ENCODE measurements at regions not wholly inside any gene's neighbourhood (a gene's known extent, or its start where the extent isn't known, plus 50 kb on each side); places are given as distances from the start of the nearest gene placed in this dataset.
A peak's percentile ranks its signal among the peaks of the same experiment; 100 is the strongest.

DNA sequence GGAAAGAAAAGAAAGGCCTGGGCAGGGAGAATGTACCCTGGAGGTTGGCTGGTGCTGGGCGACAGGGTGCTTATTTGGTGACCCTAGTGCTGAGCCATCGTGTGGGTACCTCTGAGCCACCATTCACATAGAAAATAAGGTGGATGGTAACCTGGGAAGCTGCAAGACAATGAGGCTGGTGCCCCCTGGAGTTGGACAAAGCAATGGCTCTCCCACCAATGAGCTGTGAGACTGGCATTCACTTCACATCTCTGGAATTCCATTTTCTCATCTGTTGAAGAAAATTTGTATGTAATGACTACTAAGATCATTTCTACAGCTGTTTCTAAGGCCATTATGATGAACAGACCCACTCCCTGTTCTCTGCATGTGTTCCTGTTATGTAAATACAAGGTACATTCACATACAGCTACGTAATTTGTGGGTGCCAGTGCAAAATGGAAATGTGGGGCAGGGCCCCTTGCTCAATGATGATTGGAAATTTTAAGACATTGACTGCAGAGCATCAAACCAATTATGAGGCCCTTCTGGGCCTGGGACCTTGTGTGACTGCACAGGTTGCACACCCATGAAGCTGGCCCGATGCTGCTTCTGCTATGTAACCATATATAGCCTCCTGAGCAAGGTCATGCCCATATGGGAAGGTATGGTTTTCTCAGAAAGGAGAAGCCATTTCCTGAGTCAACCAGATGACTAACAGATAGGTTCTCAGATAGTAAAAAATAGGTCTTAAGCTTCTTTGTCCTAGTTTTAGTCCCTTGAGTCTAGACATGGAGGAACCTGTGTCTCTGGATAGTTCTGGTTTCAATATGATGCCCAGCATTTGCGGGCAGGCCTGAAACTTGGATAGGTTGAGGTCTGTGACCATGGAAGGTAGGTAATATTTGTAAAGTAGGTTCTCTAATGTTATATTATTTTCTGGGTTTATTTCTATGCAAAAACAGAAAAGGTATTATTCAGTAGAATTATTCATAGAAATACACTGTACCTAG is 63.4 kb upstream of the IGF1 start:
- TF ChIP-seq, protein P1, sequence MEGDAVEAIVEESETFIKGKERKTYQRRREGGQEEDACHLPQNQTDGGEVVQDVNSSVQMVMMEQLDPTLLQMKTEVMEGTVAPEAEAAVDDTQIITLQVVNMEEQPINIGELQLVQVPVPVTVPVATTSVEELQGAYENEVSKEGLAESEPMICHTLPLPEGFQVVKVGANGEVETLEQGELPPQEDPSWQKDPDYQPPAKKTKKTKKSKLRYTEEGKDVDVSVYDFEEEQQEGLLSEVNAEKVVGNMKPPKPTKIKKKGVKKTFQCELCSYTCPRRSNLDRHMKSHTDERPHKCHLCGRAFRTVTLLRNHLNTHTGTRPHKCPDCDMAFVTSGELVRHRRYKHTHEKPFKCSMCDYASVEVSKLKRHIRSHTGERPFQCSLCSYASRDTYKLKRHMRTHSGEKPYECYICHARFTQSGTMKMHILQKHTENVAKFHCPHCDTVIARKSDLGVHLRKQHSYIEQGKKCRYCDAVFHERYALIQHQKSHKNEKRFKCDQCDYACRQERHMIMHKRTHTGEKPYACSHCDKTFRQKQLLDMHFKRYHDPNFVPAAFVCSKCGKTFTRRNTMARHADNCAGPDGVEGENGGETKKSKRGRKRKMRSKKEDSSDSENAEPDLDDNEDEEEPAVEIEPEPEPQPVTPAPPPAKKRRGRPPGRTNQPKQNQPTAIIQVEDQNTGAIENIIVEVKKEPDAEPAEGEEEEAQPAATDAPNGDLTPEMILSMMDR (IDR thresholded peaks at IDR 0.05), result peak; percentile 70
- TF ChIP-seq ZFX (IDR thresholded peaks at IDR 0.05; ENCODE audit: borderline replicate concordance), result no peak
